ENCODE measurements at regions not wholly inside any gene's neighbourhood (a gene's known extent, or its start where the extent isn't known, plus 50 kb on each side); places are given as distances from the start of the nearest gene placed in this dataset.

GRCh38 chr12:98456576-98457573, 58.5 kb upstream of the TMPO start:
- Histone ChIP-seq H3K4me1 (ENCODE audit: control insufficient read depth in 1 of 2, low read depth in 2 of 2) (no peaks in the 10 kb centered on the region), H3K36me3 (no peaks in the 10 kb centered on the region), H3K4me3 (peak overlapping the region; percentile 78), H3K27me3 (replicated peaks; ENCODE audit: insufficient read depth) (no peaks in the 10 kb centered on the region), H3K9me3 (no peaks in the 10 kb centered on the region), H3K27ac (peak overlapping the region in 1 of 2 donors; percentile 15)
- DNase-seq (ENCODE audit: low spot score), result no peak
- peak; percentile 69 for ATAC-seq (ENCODE audit: insufficient number of reproducible peaks, low FRiP score, low read depth)
- TF ChIP-seq, protein P1, sequence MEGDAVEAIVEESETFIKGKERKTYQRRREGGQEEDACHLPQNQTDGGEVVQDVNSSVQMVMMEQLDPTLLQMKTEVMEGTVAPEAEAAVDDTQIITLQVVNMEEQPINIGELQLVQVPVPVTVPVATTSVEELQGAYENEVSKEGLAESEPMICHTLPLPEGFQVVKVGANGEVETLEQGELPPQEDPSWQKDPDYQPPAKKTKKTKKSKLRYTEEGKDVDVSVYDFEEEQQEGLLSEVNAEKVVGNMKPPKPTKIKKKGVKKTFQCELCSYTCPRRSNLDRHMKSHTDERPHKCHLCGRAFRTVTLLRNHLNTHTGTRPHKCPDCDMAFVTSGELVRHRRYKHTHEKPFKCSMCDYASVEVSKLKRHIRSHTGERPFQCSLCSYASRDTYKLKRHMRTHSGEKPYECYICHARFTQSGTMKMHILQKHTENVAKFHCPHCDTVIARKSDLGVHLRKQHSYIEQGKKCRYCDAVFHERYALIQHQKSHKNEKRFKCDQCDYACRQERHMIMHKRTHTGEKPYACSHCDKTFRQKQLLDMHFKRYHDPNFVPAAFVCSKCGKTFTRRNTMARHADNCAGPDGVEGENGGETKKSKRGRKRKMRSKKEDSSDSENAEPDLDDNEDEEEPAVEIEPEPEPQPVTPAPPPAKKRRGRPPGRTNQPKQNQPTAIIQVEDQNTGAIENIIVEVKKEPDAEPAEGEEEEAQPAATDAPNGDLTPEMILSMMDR (IDR thresholded peaks at IDR 0.05), result no peak

DNA sequence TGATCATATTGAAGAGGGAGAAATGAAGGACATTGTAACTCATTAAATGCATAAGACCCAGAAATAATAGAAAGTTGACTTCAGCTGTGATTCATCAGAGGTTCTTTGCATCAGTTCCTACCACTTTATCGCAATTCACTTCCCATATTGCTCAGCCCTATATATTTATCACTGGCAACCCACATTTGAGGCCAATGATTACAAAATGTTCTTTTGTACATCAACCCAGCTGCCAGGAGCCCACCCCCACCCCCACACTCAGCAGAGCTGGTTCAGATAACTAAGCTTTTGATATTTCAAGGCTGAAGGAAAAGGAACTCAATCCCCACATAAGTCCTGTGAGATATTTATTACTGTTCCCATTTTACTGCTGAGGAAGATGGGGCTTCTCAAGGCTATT, 51.2 kb upstream of the TMPO start:
- ATAC-seq (ENCODE audit: insufficient number of reproducible peaks, low FRiP score, low read depth), result no peak
- no peaks in the 10 kb centered on the region for H3K9me3 ChIP-seq

GRCh38 chr12:98465505-98465904, 49.9 kb upstream of the TMPO start:
- Histone ChIP-seq H3K36me3 (no peaks in the 10 kb centered on the region), H3K4me3 (no peak overlapping the region), H3K4me1 (ENCODE audit: control insufficient read depth in 1 of 2, low read depth in 2 of 2) (peaks cover 0 to 6% of the 10 kb centered on the region in 2 donors), H3K27me3 (replicated peaks; ENCODE audit: insufficient read depth) (no peaks in the 10 kb centered on the region), H3K9me3 (no peaks in the 10 kb centered on the region), H3K27ac (no peak overlapping the region)
- TF ChIP-seq, protein P1 (IDR thresholded peaks at IDR 0.05), result no peak
- DNase-seq (ENCODE audit: low spot score) (no peak), ATAC-seq (ENCODE audit: insufficient number of reproducible peaks, low FRiP score, low read depth) (no peak)

More for the DNA sequence above, 51.2 kb upstream of the TMPO start:
- Histone ChIP-seq H3K4me3 (no peak overlapping the region), H3K4me1 (ENCODE audit: control insufficient read depth in 1 of 2, low read depth in 2 of 2) (peaks cover 0 to 6% of the 10 kb centered on the region in 2 donors), H3K36me3 (no peaks in the 10 kb centered on the region), H3K27ac (no peak overlapping the region), H3K27me3 (replicated peaks; ENCODE audit: insufficient read depth) (no peaks in the 10 kb centered on the region)
- no peak for DNase-seq (ENCODE audit: low spot score)
- TF ChIP-seq, protein P1 (IDR thresholded peaks at IDR 0.05), result no peak
